Type B pancreatic cell (in vitro differentiated cells): ENCODE measurements at regions not wholly inside any gene's neighbourhood (a gene's known extent, or its start where the extent isn't known, plus 50 kb on each side); places are given as distances from the start of the nearest gene placed in this dataset.
A peak's percentile ranks its signal among the peaks of the same experiment; 100 is the strongest.

Experiments used
- DNase-seq: peaks from one replicate; pipeline ENCODE4 v3.0.0; 2021; ENCODE audit warnings: mixed read lengths; ENCODE audit not compliant: unreplicated experiment; ENCODE audit errors: extremely low spot score
- H3K27ac Mint-ChIP-seq: 2 replicates; pipeline ENCODE4 v1.8.0; 2021; ENCODE audit warnings: mild to moderate bottlenecking, mixed read lengths
- H3K27me3 Mint-ChIP-seq: 2 replicates; pipeline ENCODE4 v1.8.0; 2021; ENCODE audit warnings: mixed read lengths
- H3K36me3 Mint-ChIP-seq: 2 replicates; pipeline ENCODE4 v1.8.0; 2021; ENCODE audit warnings: mixed read lengths
- H3K4me1 Mint-ChIP-seq: one replicate; pipeline ENCODE4 v1.8.0; 2021; ENCODE audit warnings: mixed read lengths; ENCODE audit not compliant: unreplicated experiment
- H3K4me3 Mint-ChIP-seq: 2 replicates; pipeline ENCODE4 v1.8.0; 2021; ENCODE audit warnings: mild to moderate bottlenecking, mixed read lengths
- H3K9me3 Mint-ChIP-seq: 2 replicates; pipeline ENCODE4 v1.8.0; 2021; ENCODE audit warnings: mixed read lengths
- TF ChIP-seq, protein P1 (sequence below): fragments of 200-600 bp; sonication (generic); conservative IDR thresholded peaks from 2 replicates; pipeline ENCODE4 v1.5.0; 2021; ENCODE audit warnings: antibody characterized with exemption, mild to moderate bottlenecking

DNA sequence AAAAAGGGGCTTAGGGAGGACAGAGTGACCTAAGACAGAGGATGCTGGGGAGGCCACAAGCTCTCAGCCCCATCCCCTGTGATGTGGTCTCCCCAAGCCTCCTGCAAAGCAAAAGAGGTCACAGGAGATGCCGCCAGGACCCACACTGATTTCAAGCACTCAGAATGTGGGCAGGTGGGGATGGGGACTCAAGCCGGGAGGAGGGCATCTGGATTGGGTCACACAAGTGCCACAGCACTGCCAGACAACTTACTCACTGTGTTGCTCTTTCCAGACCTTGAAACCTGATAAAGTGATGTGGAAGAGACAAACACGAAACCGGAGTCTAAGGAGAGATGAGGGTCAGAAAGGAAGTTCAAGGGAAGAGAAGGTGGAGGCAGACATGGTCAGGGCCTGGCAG is 95.7 kb downstream of the TTC32 start:
- peaks cover 11% of the 10 kb centered on the region for H3K27me3 Mint-ChIP-seq
- H3K36me3 Mint-ChIP-seq: no peaks in the 10 kb centered on the region
- H3K4me1 Mint-ChIP-seq: peaks cover under 1% of the 10 kb centered on the region
- peak; percentile 39 for DNase-seq
- TF ChIP-seq, protein P1, sequence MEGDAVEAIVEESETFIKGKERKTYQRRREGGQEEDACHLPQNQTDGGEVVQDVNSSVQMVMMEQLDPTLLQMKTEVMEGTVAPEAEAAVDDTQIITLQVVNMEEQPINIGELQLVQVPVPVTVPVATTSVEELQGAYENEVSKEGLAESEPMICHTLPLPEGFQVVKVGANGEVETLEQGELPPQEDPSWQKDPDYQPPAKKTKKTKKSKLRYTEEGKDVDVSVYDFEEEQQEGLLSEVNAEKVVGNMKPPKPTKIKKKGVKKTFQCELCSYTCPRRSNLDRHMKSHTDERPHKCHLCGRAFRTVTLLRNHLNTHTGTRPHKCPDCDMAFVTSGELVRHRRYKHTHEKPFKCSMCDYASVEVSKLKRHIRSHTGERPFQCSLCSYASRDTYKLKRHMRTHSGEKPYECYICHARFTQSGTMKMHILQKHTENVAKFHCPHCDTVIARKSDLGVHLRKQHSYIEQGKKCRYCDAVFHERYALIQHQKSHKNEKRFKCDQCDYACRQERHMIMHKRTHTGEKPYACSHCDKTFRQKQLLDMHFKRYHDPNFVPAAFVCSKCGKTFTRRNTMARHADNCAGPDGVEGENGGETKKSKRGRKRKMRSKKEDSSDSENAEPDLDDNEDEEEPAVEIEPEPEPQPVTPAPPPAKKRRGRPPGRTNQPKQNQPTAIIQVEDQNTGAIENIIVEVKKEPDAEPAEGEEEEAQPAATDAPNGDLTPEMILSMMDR: no peak
- H3K9me3 Mint-ChIP-seq: no peaks in the 10 kb centered on the region
- H3K27ac Mint-ChIP-seq: no peak overlapping the region
- no peak overlapping the region for H3K4me3 Mint-ChIP-seq

DNA sequence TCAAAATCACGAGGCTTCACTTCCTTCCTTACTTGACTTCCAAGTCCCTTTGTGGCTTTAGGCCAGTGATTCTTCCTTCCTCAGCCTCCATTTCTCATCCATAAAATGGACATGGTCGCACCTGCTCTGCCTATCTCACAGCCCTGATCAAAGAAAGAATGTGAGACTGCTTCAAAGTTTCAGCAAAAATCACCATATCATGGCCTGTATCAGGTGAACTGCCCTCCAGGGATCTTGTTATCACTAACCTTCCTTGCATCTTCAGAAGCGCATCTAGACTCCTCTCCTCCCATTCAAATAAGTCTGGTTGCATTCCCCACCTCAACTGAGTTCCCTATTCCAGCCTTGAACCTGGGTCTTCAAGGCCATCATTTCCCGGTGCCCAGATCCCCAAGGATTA is 96.5 kb downstream of the TTC32 start:
- Mint-ChIP-seq H3K9me3 (no peaks in the 10 kb centered on the region), H3K4me3 (no peak overlapping the region), H3K36me3 (no peaks in the 10 kb centered on the region), H3K4me1 (peaks cover 10% of the 10 kb centered on the region), H3K27ac (no peak overlapping the region), H3K27me3 (peaks cover 11% of the 10 kb centered on the region)
- TF ChIP-seq, protein P1: no peak
- DNase-seq: peak; percentile 1

- no peaks in the 10 kb centered on the region for H3K36me3 Mint-ChIP-seq
- H3K27me3 Mint-ChIP-seq: peaks cover 11% of the 10 kb centered on the region
- DNase-seq: peak; percentile 22
- no peak overlapping the region for H3K27ac Mint-ChIP-seq
- no peak overlapping the region for H3K4me3 Mint-ChIP-seq
- H3K9me3 Mint-ChIP-seq: no peaks in the 10 kb centered on the region
- TF ChIP-seq, protein P1: no peak
- H3K4me1 Mint-ChIP-seq: peaks cover 11% of the 10 kb centered on the region
Measured at GRCh38 chr2:19804639-19805260, 97.0 kb downstream of the TTC32 start.

DNA sequence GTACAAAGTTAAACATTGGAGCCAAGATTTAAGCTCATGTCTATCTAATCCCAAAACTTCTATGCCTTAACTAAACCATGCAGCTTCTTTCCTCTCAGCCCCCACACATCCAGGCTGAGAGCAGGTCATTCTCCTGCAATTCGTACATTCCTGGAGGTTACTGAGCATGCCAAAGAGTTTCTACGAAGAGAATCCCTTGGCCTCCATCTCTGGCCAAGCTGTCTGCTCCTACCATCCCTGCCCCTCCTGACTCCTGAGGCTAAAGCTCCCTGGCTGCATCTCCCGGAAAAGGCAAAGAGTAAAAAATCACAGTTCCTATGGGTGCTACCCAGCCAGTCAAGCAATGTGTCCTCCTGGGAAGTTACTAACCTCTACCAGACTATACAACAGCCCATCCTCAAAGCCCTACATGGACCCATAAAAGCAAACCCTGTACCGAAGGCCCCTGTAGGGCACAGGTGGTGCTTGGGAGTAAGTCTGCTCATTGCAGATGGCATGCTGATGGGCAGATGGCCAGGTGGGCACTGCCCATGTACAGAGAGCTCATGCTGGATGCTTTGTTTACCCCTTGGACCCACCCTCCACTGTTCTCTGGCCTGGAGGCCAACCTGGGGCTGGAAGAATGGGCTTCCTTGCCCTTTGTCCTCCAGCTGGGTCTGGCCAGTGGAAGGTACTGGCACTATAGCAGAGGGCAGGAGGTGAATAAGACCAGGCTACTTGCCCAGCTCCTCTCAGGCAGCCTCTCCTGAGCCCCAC is 99.5 kb downstream of the TTC32 start:
- Mint-ChIP-seq H3K27me3 (peaks cover 13% of the 10 kb centered on the region), H3K9me3 (no peaks in the 10 kb centered on the region), H3K4me3 (no peak overlapping the region), H3K4me1 (peaks cover 11% of the 10 kb centered on the region), H3K27ac (no peak overlapping the region), H3K36me3 (no peaks in the 10 kb centered on the region)
- TF ChIP-seq, protein P1: no peak
- DNase-seq: no peak

GRCh38 chr2:19801367-19802080 is 100.3 kb downstream of the TTC32 start:
- Mint-ChIP-seq H3K4me1 (peaks cover 11% of the 10 kb centered on the region), H3K36me3 (no peaks in the 10 kb centered on the region), H3K4me3 (no peak overlapping the region), H3K27me3 (peaks cover 10% of the 10 kb centered on the region), H3K9me3 (no peaks in the 10 kb centered on the region), H3K27ac (no peak overlapping the region)
- no peak for DNase-seq
- TF ChIP-seq, protein P1: no peak
